HUES64 (cell line): ENCODE measurements at regions not wholly inside any gene's neighbourhood (a gene's known extent, or its start where the extent isn't known, plus 50 kb on each side); places are given as distances from the start of the nearest gene placed in this dataset.

Experiments used
- H3K27ac ChIP-seq: 2 replicates; pipeline ENCODE4 v1.7.0; 2013; ENCODE audit warnings: low read depth, low read length, inconsistent platforms
- H3K27me3 ChIP-seq: 2 replicates; pipeline ENCODE4 v1.6.1; 2013; ENCODE audit warnings: mild to moderate bottlenecking, low read length; ENCODE audit not compliant: insufficient read depth
- H3K36me3 ChIP-seq: 2 replicates; pipeline ENCODE4 v1.6.1; 2013; ENCODE audit warnings: mild to moderate bottlenecking, low read length; ENCODE audit not compliant: insufficient read depth
- H3K4me1 ChIP-seq: 2 replicates; pipeline ENCODE4 v1.6.1; 2013; ENCODE audit warnings: mild to moderate bottlenecking, low read length, moderate library complexity; ENCODE audit not compliant: insufficient read depth
- H3K4me3 ChIP-seq: 2 replicates; pipeline ENCODE4 v1.5.1; 2013; ENCODE audit warnings: mild to moderate bottlenecking, low read length, moderate library complexity
- H3K9ac ChIP-seq: 2 replicates; pipeline ENCODE4 v1.6.1; 2013; ENCODE audit warnings: mild to moderate bottlenecking, low read depth, low read length
- H3K9me3 ChIP-seq: 2 replicates; pipeline ENCODE4 v1.6.1; 2013; ENCODE audit warnings: low read depth, low read length; ENCODE audit not compliant: insufficient read depth
- WGBS: fragments of 150-250, 120-280 bp; methylation state at CpG from one replicate; pipeline ENCODE4 v1.1.7; 2013; ENCODE audit warnings: missing lambda C conversion rate; 5-methylcytosine and 5-hydroxymethylcytosine counted together

GRCh38 chr16:6439129-6439528 is 893.5 kb upstream of the RBFOX1 start:
- no peaks in the 10 kb centered on the region for H3K36me3 ChIP-seq
- no peaks in the 10 kb centered on the region for H3K27me3 ChIP-seq
- no peak overlapping the region for H3K27ac ChIP-seq
- 89% methylated on average over 6 of the region's 6 CpGs for WGBS
- H3K9ac ChIP-seq, result no peak overlapping the region
- H3K4me3 ChIP-seq, result no peak overlapping the region
- H3K4me1 ChIP-seq, result no peaks in the 10 kb centered on the region
- no peaks in the 10 kb centered on the region for H3K9me3 ChIP-seq

- Histone ChIP-seq H3K4me3 (no peak overlapping the region), H3K27me3 (no peaks in the 10 kb centered on the region), H3K36me3 (no peaks in the 10 kb centered on the region), H3K27ac (no peak overlapping the region), H3K9me3 (no peaks in the 10 kb centered on the region), H3K4me1 (no peaks in the 10 kb centered on the region), H3K9ac (no peak overlapping the region)
- 96% methylated on average over 8 of the region's 8 CpGs for WGBS
These were observed 903.8 kb upstream of the RBFOX1 start for GRCh38 chr16:6428861-6429260.

GRCh38 chr16:6427621-6428020 is 905.0 kb upstream of the RBFOX1 start:
- no peaks in the 10 kb centered on the region for H3K27me3 ChIP-seq
- H3K9me3 ChIP-seq, result no peaks in the 10 kb centered on the region
- H3K4me1 ChIP-seq, result no peaks in the 10 kb centered on the region
- WGBS, result 95% methylated on average over 3 of the region's 3 CpGs
- H3K36me3 ChIP-seq, result no peaks in the 10 kb centered on the region
- H3K4me3 ChIP-seq, result no peak overlapping the region
- no peak overlapping the region for H3K27ac ChIP-seq
- no peak overlapping the region for H3K9ac ChIP-seq

- Histone ChIP-seq H3K9ac (no peak overlapping the region), H3K4me3 (no peak overlapping the region), H3K27ac (no peak overlapping the region), H3K36me3 (no peaks in the 10 kb centered on the region), H3K9me3 (no peaks in the 10 kb centered on the region), H3K27me3 (no peaks in the 10 kb centered on the region), H3K4me1 (no peaks in the 10 kb centered on the region)
- 94% methylated on average over 3 of the region's 3 CpGs for WGBS
These were observed 925.0 kb upstream of the RBFOX1 start for GRCh38 chr16:6407596-6407995.

- Histone ChIP-seq H3K9me3 (no peaks in the 10 kb centered on the region), H3K36me3 (no peaks in the 10 kb centered on the region), H3K4me3 (no peak overlapping the region), H3K4me1 (no peaks in the 10 kb centered on the region), H3K9ac (no peak overlapping the region), H3K27me3 (no peaks in the 10 kb centered on the region), H3K27ac (no peak overlapping the region)
- WGBS, result 95% methylated on average over 1 of the region's 1 CpG
These were observed 926.6 kb upstream of the RBFOX1 start for GRCh38 chr16:6406028-6406427.

GRCh38 chr16:6382924-6383459 is 949.7 kb upstream of the RBFOX1 start:
- H3K4me3 ChIP-seq, result no peak overlapping the region
- whole genome bisulfite sequencing, result 94% methylated on average over 3 of the region's 3 CpGs
- no peak overlapping the region for H3K9ac ChIP-seq
- no peaks in the 10 kb centered on the region for H3K4me1 ChIP-seq
- no peak overlapping the region for H3K27ac ChIP-seq
- no peaks in the 10 kb centered on the region for H3K9me3 ChIP-seq
- no peaks in the 10 kb centered on the region for H3K27me3 ChIP-seq
- no peaks in the 10 kb centered on the region for H3K36me3 ChIP-seq

GRCh38 chr16:6381896-6382295 is 950.7 kb upstream of the RBFOX1 start:
- WGBS, result 96% methylated on average over 6 of the region's 6 CpGs
- Histone ChIP-seq H3K36me3 (no peaks in the 10 kb centered on the region), H3K9me3 (no peaks in the 10 kb centered on the region)

GRCh38 chr16:6377956-6378355 is 954.7 kb upstream of the RBFOX1 start:
- Histone ChIP-seq H3K27ac (no peak overlapping the region), H3K9ac (no peak overlapping the region), H3K9me3 (no peaks in the 10 kb centered on the region), H3K4me1 (peaks cover 32% of the 10 kb centered on the region), H3K4me3 (no peak overlapping the region), H3K36me3 (no peaks in the 10 kb centered on the region), H3K27me3 (no peaks in the 10 kb centered on the region)
- 93% methylated on average over 11 of the region's 11 CpGs for WGBS

More at GRCh38 chr16:6381896-6382295, 950.7 kb upstream of the RBFOX1 start:
- no peaks in the 10 kb centered on the region for H3K27me3 ChIP-seq
- no peak overlapping the region for H3K9ac ChIP-seq
- H3K4me3 ChIP-seq, result no peak overlapping the region
- no peaks in the 10 kb centered on the region for H3K4me1 ChIP-seq
- H3K27ac ChIP-seq, result no peak overlapping the region

GRCh38 chr16:6375465-6376075 is 957.1 kb upstream of the RBFOX1 start:
- H3K36me3 ChIP-seq, result no peaks in the 10 kb centered on the region
- no peaks in the 10 kb centered on the region for H3K9me3 ChIP-seq
- no peaks in the 10 kb centered on the region for H3K27me3 ChIP-seq
- WGBS, result 40% methylated on average over 8 of the region's 8 CpGs
- H3K4me3 ChIP-seq, result no peak overlapping the region
- peak overlapping the region; percentile 7; the same call in 1 of the 2 replicates for H3K27ac ChIP-seq
- no peak overlapping the region for H3K9ac ChIP-seq
- H3K4me1 ChIP-seq, result peaks cover 32% of the 10 kb centered on the region

GRCh38 chr16:6374821-6375220 is 957.8 kb upstream of the RBFOX1 start:
- Histone ChIP-seq H3K4me3 (no peak overlapping the region), H3K9ac (no peak overlapping the region), H3K4me1 (peaks cover 32% of the 10 kb centered on the region), H3K27me3 (no peaks in the 10 kb centered on the region), H3K27ac (peak overlapping the region; percentile 7), H3K9me3 (no peaks in the 10 kb centered on the region), H3K36me3 (no peaks in the 10 kb centered on the region)
- 18% methylated on average over 3 of the region's 3 CpGs for WGBS

GRCh38 chr16:6364846-6365245 is 967.8 kb upstream of the RBFOX1 start:
- Histone ChIP-seq H3K4me3 (no peak overlapping the region), H3K4me1 (peaks cover 5% of the 10 kb centered on the region; the same call in 1 of the 2 replicates), H3K9me3 (no peaks in the 10 kb centered on the region), H3K9ac (no peak overlapping the region), H3K36me3 (no peaks in the 10 kb centered on the region), H3K27me3 (no peaks in the 10 kb centered on the region), H3K27ac (no peak overlapping the region)
- 94% methylated on average over 3 of the region's 3 CpGs for WGBS
